GM12891 (cell line): ENCODE measurements at regions not wholly inside any gene's neighbourhood (a gene's known extent, or its start where the extent isn't known, plus 50 kb on each side); places are given as distances from the start of the nearest gene placed in this dataset.

Experiments used
- POLR2A ChIP-seq: IDR thresholded peaks from 2 replicates; pipeline ENCODE4 v1.6.1; 2011; ENCODE audit warnings: low read depth, low read length, control low read depth
- TAF1 ChIP-seq: IDR thresholded peaks from 2 replicates; pipeline ENCODE4 v1.6.1; 2011; ENCODE audit warnings: low read depth, low read length, control low read depth

GRCh38 chrX:116694046-116694445, 231.3 kb upstream of the CT83 start:
- TF ChIP-seq TAF1 (no peak), POLR2A (no peak)
